ENCODE measurements at regions not wholly inside any gene's neighbourhood (a gene's known extent, or its start where the extent isn't known, plus 50 kb on each side); places are given as distances from the start of the nearest gene placed in this dataset.

DNA sequence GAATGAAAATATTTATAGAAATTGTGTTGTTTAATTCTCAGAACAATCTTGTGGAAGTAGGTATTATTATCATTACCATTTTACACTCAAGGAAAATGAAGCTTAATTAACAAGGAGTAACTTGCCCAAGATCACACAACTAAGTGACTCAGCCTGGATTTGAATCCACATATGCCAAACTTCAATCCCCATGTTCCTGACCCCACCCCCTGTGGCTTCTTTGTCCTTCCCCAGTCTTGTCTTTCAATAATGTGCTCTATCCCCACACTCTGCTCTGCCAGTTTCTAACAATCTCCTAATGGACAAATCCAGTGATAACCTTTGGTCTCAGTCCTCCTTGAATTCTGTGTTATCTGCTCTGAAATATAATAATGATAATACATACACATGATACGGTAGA is 355.2 kb downstream of the BMP4 start:
- Histone ChIP-seq H2AFZ (ENCODE audit: insufficient read depth, low read depth, low read length, poor library complexity, severe bottlenecking) (no peak overlapping the region), H4K20me1 (ENCODE audit: insufficient read depth, low read length) (no peaks in the 10 kb centered on the region), H3K4me3 (replicated peaks in 1 of 3; ENCODE audit: low read depth in 2 of 3, low read length in 3 of 3) (no peak overlapping the region), H3K27me3 (ENCODE audit: control insufficient read depth in 2 of 2, insufficient read depth in 2 of 2, low read length in 2 of 2) (no peaks in the 10 kb centered on the region), H3K27ac (ENCODE audit: low read depth in 1 of 2, low read length in 2 of 2) (no peak overlapping the region), H3K9ac (ENCODE audit: insufficient read depth, low read length, poor library complexity, severe bottlenecking) (no peak overlapping the region), H3K4me2 (replicated peaks; ENCODE audit: extremely low read depth, low read length, poor library complexity, severe bottlenecking) (no peak overlapping the region), H3K79me2 (ENCODE audit: insufficient read depth, low read length) (no peaks in the 10 kb centered on the region), H3K36me3 (replicated peaks in 1 of 2; ENCODE audit: control insufficient read depth in 1 of 2, insufficient read depth in 2 of 2, low read length in 2 of 2) (no peaks in the 10 kb centered on the region), H3K4me1 (ENCODE audit: control insufficient read depth in 1 of 2, insufficient read depth in 2 of 2, low read length in 2 of 2) (no peaks in the 10 kb centered on the region), H3K9me3 (replicated peaks in 1 of 2; ENCODE audit: control insufficient read depth in 1 of 2, insufficient read depth in 1 of 2, low read length in 2 of 2) (peaks cover 0 to 6% of the 10 kb centered on the region in 2 donors)
- Mint-ChIP-seq H3K27ac (no peak overlapping the region), H3K4me1 (no peaks in the 10 kb centered on the region), H3K9me3 (peaks cover 0 to 6% (median 2%) of the 10 kb centered on the region in 7 donors), H3K36me3 (no peaks in the 10 kb centered on the region), H3K27me3 (ENCODE audit: low read depth in 3 of 3) (no peaks in the 10 kb centered on the region), H3K4me3 (no peak overlapping the region)
- TF ChIP-seq, protein P1, sequence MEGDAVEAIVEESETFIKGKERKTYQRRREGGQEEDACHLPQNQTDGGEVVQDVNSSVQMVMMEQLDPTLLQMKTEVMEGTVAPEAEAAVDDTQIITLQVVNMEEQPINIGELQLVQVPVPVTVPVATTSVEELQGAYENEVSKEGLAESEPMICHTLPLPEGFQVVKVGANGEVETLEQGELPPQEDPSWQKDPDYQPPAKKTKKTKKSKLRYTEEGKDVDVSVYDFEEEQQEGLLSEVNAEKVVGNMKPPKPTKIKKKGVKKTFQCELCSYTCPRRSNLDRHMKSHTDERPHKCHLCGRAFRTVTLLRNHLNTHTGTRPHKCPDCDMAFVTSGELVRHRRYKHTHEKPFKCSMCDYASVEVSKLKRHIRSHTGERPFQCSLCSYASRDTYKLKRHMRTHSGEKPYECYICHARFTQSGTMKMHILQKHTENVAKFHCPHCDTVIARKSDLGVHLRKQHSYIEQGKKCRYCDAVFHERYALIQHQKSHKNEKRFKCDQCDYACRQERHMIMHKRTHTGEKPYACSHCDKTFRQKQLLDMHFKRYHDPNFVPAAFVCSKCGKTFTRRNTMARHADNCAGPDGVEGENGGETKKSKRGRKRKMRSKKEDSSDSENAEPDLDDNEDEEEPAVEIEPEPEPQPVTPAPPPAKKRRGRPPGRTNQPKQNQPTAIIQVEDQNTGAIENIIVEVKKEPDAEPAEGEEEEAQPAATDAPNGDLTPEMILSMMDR (IDR thresholded peaks at IDR 0.05) = no peak
- intact Hi-C loops (cut with micrococcal nuclease) = no loop called here
- no CpG with 5 or more reads among the region's 1 CpG for WGBS (ENCODE audit: insufficient coverage)
- DNase-seq = no peak

DNA sequence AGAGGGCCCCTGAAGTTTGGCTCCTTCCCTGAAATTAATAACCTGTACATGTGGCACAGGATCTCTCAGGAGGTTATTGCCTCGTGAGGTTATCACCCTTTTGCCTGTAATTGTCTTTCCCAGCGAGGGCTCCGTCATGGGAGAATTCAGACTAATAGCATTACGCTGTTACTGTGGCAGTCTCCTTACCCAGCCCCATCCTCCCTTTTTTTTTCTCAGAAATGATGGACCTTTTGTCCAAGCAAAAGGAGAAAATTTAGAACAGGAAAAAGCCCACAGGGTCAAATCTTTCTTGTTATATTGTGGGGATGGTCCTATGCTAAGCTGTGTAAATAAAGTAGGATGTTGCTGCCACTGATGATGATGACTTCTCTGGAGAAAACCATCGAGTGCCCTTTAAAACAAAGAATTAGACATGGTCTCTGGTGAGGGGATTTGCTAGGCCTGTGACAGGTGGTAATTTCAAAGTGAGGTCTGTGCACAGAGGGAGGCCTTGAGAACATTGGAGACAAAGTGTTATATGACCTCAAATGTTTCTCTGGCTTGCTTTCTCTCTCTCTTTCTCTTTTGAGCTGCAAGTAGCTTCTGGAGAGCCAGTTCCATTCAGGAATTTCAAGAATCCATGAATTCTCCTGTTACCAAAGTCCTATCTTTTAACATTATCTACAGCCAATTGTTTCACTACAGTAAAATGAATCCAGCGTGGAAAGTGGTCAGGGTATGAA is 357.2 kb downstream of the BMP4 start:
- intact Hi-C loops (cut with micrococcal nuclease) = no loop called here
- Mint-ChIP-seq H3K36me3 (no peaks in the 10 kb centered on the region), H3K27ac (no peak overlapping the region), H3K4me3 (no peak overlapping the region), H3K4me1 (no peaks in the 10 kb centered on the region), H3K27me3 (ENCODE audit: low read depth in 3 of 3) (no peaks in the 10 kb centered on the region), H3K9me3 (peaks cover 0 to 7% (median 2%) of the 10 kb centered on the region in 7 donors)
- Histone ChIP-seq H3K4me3 (replicated peaks in 1 of 3; ENCODE audit: low read depth in 2 of 3, low read length in 3 of 3) (no peak overlapping the region), H3K27me3 (ENCODE audit: control insufficient read depth in 2 of 2, insufficient read depth in 2 of 2, low read length in 2 of 2) (no peaks in the 10 kb centered on the region), H4K20me1 (ENCODE audit: insufficient read depth, low read length) (no peaks in the 10 kb centered on the region), H3K79me2 (ENCODE audit: insufficient read depth, low read length) (no peaks in the 10 kb centered on the region), H3K27ac (ENCODE audit: low read depth in 1 of 2, low read length in 2 of 2) (no peak overlapping the region), H3K36me3 (replicated peaks in 1 of 2; ENCODE audit: control insufficient read depth in 1 of 2, insufficient read depth in 2 of 2, low read length in 2 of 2) (no peaks in the 10 kb centered on the region), H3K9ac (ENCODE audit: insufficient read depth, low read length, poor library complexity, severe bottlenecking) (no peak overlapping the region), H2AFZ (ENCODE audit: insufficient read depth, low read depth, low read length, poor library complexity, severe bottlenecking) (no peak overlapping the region), H3K4me1 (ENCODE audit: control insufficient read depth in 1 of 2, insufficient read depth in 2 of 2, low read length in 2 of 2) (no peaks in the 10 kb centered on the region), H3K4me2 (replicated peaks; ENCODE audit: extremely low read depth, low read length, poor library complexity, severe bottlenecking) (no peak overlapping the region), H3K9me3 (replicated peaks in 1 of 2; ENCODE audit: control insufficient read depth in 1 of 2, insufficient read depth in 1 of 2, low read length in 2 of 2) (peaks cover 0 to 8% of the 10 kb centered on the region in 2 donors)
- DNase-seq = no peak
- WGBS (ENCODE audit: insufficient coverage) = 92% methylated on average over 2 of the region's 6 CpGs
- TF ChIP-seq, protein P1 (IDR thresholded peaks at IDR 0.05) = no peak

Measured in CD14-positive monocyte (primary cell).